ENCODE measurements at regions not wholly inside any gene's neighbourhood (a gene's known extent, or its start where the extent isn't known, plus 50 kb on each side); places are given as distances from the start of the nearest gene placed in this dataset.

- TF ChIP-seq MEF2A (IDR thresholded peaks at IDR 0.05; ENCODE audit: insufficient read depth, low read depth, low read length) = no peak
Observed at GRCh38 chr14:65948302-65948701, 535.8 kb downstream of the FUT8 start (continued).

- Histone ChIP-seq H3K27me3 (replicated peaks in 1 of 2; ENCODE audit: control insufficient read depth in 2 of 2, insufficient read depth in 2 of 2, low read length in 1 of 2) (peaks cover 0 to 2% of the 10 kb centered on the region in 2 experiments; a peak in 3 of 4 replicates), H3K9ac (ENCODE audit: control insufficient read depth, insufficient read depth, low read length) (no peak overlapping the region), H3K79me2 (ENCODE audit: control insufficient read depth, insufficient read depth, low read length) (no peaks in the 10 kb centered on the region), H2AFZ (ENCODE audit: control insufficient read depth, low read depth, low read length) (no peak overlapping the region), H3K36me3 (ENCODE audit: control insufficient read depth in 2 of 2, insufficient read depth in 2 of 2, low read length in 1 of 2) (no peaks in the 10 kb centered on the region), H3K4me2 (ENCODE audit: control insufficient read depth, insufficient read depth) (no peak overlapping the region; the same call in 1 of the 2 replicates), H3K27ac (ENCODE audit: control insufficient read depth, insufficient read depth) (no peak overlapping the region), H3K9me3 (replicated peaks; ENCODE audit: control insufficient read depth, insufficient read depth, low read length) (no peaks in the 10 kb centered on the region), H4K20me1 (ENCODE audit: control insufficient read depth, insufficient read depth) (no peaks in the 10 kb centered on the region), H3K4me1 (ENCODE audit: control insufficient read depth, insufficient read depth, low read length) (peaks cover 3% of the 10 kb centered on the region; the same call in 1 of the 2 replicates), H3K4me3 (no peak overlapping the region)
- POLR2A ChIA-PET = no interaction called here
- RAD21 ChIA-PET (ENCODE audit: unreplicated experiment) = interaction anchor here (1.2 to 1.4 kb wide), 3 partner anchors 11 to 786 kb away, joined by 3 to 4 read pairs (median 3); no protein-coding TSS in a partner anchor
- ATAC-seq (peak; percentile 44), FAIRE-seq (peak; percentile 56), DNase-seq (ENCODE audit: low read depth, low spot score) (no peak)
- in situ Hi-C loops (cut with MboI) (no loop called here), intact Hi-C loops (cut with micrococcal nuclease; ENCODE audit: unreplicated experiment) (no loop called here)
- SMC1A ChIA-PET (ENCODE audit: uncharacterized antibody, unreplicated experiment) = interaction anchor here (0.8 to 1.0 kb wide), 2 partner anchors 9 to 10 kb away, joined by 4 read pairs; no protein-coding TSS in a partner anchor
- TF ChIP-seq BCL11A (IDR thresholded peaks at IDR 0.05; ENCODE audit: low read depth, low read length) (peak; percentile 25; the same call in 1 of the 2 replicates), EED (IDR thresholded peaks at IDR 0.05; ENCODE audit: low read depth) (peak; percentile 35; the same call in 1 of the 2 replicates), EP300 (IDR thresholded peaks at IDR 0.05; ENCODE audit: borderline replicate concordance in 1 of 2, control insufficient read depth in 1 of 2, low read depth in 2 of 2, low read length in 2 of 2) (0 out of 4 replicates have a peak, but pooled peaks of 1 of the 2 experiments have one; percentile 29), JUNB (IDR thresholded peaks at IDR 0.05) (peak; percentile 86), CBX5 (IDR thresholded peaks at IDR 0.05; ENCODE audit: low read depth) (no peak), TAF1 (IDR thresholded peaks at IDR 0.05; ENCODE audit: borderline replicate concordance, low read depth, low read length) (no peak), NFYB (IDR thresholded peaks at IDR 0.05; ENCODE audit: insufficient read depth, low read depth, low read length) (no peak), ATF2 (IDR thresholded peaks at IDR 0.05; ENCODE audit: low read length) (0 out of 2 replicates have a peak, but pooled peaks have one; percentile 42), IRF4 (IDR thresholded peaks at IDR 0.05; ENCODE audit: low read depth, low read length) (0 out of 2 replicates have a peak, but pooled peaks have one; percentile 44), CHD1 (IDR thresholded peaks at IDR 0.05; ENCODE audit: low read depth, low read length) (no peak), CBFB (IDR thresholded peaks at IDR 0.05; ENCODE audit: low read depth) (0 out of 2 replicates have a peak, but pooled peaks have one; percentile 72), NFIC (IDR thresholded peaks at IDR 0.05; ENCODE audit: low read depth, low read length) (peak; percentile 39; the same call in 1 of the 2 replicates), RUNX3 (IDR thresholded peaks at IDR 0.05; ENCODE audit: low read length) (peak; percentile 88)
- WGBS (ENCODE audit: insufficient coverage, insufficient replicate concordance, low lambda C conversion rate, missing lambda C conversion rate) = 24% methylated on average over 4 of the region's 4 CpGs
- BruUV-seq (replicated peaks) = no TSS peak
- CTCF ChIA-PET = interaction anchor here (5.7 kb wide), 1 partner anchor 10 kb away, joined by 32 read pairs; no protein-coding TSS in a partner anchor
Observed at GRCh38 chr14:65949711-65950516, 536.3 kb upstream of the CCDC196 start.

All from GM12878 (cell line).